Sigmoid colon (tissue), 6 donors: ENCODE measurements at regions not wholly inside any gene's neighbourhood (a gene's known extent, or its start where the extent isn't known, plus 50 kb on each side); places are given as distances from the start of the nearest gene placed in this dataset.

Experiments used
- DNase-seq: peaks from one replicate; pipeline ENCODE4 v3.0.0-alpha.2; 2019
- H3K27ac ChIP-seq, 4 donors: fragments of 200-600 bp; sonication (generic); one replicate each; pipeline ENCODE4 v1.5.1; 2016 to 2019; ENCODE audit warnings: mild to moderate bottlenecking in 1 of 4
- H3K27me3 ChIP-seq, 3 donors: fragments of 200-600 bp; sonication (generic); one replicate each; pipeline ENCODE4 v1.5.1; 2019; ENCODE audit warnings: mild to moderate bottlenecking in 1 of 3
- H3K36me3 ChIP-seq, 4 donors: fragments of 200-600 bp; sonication (generic); one replicate each; pipeline ENCODE4 v1.5.1; 2016 to 2019
- H3K4me1 ChIP-seq, 4 donors: fragments of 200-600 bp; sonication (generic); one replicate each; pipeline ENCODE4 v1.5.1; 2017 to 2019
- H3K4me3 ChIP-seq, 4 donors: fragments of 200-600 bp; sonication (generic); one replicate each; pipeline ENCODE4 v1.5.1; 2017 to 2019; ENCODE audit warnings: mild to moderate bottlenecking in 2 of 4, moderate library complexity in 1 of 4
- H3K9me3 ChIP-seq, 4 donors: fragments of 200-600 bp in 3 of 4; sonication (generic) in 3 of 4; one replicate each; pipeline versions ENCODE4 v1.5.1 to v1.6.1; 2013 to 2019
- EP300 ChIP-seq, 4 donors: sonication (generic); formaldehyde crosslinking; IDR thresholded peaks; one replicate each; pipeline ENCODE4 v1.6.1; 2017; ENCODE audit warnings: antibody characterized with exemption in 4 of 4
- POLR2A ChIP-seq, 2 donors: fragments of 450-650 bp; IDR thresholded peaks; one replicate each; pipeline ENCODE4 v1.6.1; 2016; ENCODE audit warnings: antibody characterized with exemption in 2 of 2, mild to moderate bottlenecking in 2 of 2, moderate library complexity in 2 of 2
- POLR2AphosphoS5 ChIP-seq, 4 donors: sonication (generic); formaldehyde crosslinking; IDR thresholded peaks; one replicate each; pipeline ENCODE4 v1.6.1; 2017; ENCODE audit warnings: antibody characterized with exemption in 4 of 4
- WGBS, 2 donors: extraction: QIAGEN DNeasy Blood & Tissue Kit; methylation state at CpG; one replicate each; pipeline ENCODE4 v1.1.7; 2013; 5-methylcytosine and 5-hydroxymethylcytosine counted together
- intact Hi-C: fragments of 100-400 bp; cut with DNase I; formaldehyde crosslinking; loops from one replicate; pipeline ENCODE4 v1.15.1; 2023
- TF ChIP-seq, protein P1 (sequence below), 4 experiments: fragments of 450-650 bp in 3 of 4; fragments of 200-600 bp in 1 of 4; IDR thresholded peaks; one replicate each; pipeline ENCODE4 v1.5.1; 2016 to 2019; ENCODE audit warnings: antibody characterized with exemption in 4 of 4, mild to moderate bottlenecking in 3 of 4, moderate library complexity in 2 of 4
- donor health status: healthy with polysubstance abuse.
- donor health status: healthy.

DNA sequence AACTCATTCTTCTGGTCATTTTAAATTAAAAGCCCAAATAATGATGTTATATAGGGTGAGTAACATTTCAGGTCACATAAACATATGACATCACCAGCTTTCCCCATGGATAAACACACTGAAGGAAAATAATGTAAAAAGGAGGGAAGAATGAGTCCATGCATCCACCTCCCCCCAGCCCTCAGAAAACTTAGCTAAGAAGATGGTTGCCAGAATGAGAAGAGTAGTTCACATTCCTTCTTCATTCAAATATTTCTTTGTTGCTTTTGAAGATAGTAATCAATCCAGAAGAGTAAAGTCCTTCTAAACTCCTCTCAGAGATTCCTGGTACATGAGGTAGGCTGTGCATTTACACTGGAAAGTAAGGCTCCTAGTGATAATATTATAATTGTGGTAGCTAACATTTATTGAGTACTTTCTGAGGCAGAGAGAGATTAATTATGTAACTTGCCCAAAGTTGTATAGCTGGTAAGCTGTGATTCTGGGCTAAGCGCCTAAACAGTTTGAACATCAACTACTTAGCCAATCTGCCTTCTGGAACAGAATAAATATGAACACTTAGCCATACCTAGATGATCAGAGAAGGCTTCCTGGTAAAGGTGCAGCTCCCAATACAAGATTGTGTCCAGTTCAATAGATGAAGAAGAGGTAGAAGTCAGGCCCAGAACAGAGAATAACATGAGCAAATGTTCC is 256.7 kb upstream of the FN1 start:
- intact Hi-C loops: no loop called here
- TF ChIP-seq, protein P1, sequence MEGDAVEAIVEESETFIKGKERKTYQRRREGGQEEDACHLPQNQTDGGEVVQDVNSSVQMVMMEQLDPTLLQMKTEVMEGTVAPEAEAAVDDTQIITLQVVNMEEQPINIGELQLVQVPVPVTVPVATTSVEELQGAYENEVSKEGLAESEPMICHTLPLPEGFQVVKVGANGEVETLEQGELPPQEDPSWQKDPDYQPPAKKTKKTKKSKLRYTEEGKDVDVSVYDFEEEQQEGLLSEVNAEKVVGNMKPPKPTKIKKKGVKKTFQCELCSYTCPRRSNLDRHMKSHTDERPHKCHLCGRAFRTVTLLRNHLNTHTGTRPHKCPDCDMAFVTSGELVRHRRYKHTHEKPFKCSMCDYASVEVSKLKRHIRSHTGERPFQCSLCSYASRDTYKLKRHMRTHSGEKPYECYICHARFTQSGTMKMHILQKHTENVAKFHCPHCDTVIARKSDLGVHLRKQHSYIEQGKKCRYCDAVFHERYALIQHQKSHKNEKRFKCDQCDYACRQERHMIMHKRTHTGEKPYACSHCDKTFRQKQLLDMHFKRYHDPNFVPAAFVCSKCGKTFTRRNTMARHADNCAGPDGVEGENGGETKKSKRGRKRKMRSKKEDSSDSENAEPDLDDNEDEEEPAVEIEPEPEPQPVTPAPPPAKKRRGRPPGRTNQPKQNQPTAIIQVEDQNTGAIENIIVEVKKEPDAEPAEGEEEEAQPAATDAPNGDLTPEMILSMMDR (IDR thresholded peaks at IDR 0.05): no peak
- TF ChIP-seq POLR2A (IDR thresholded peaks at IDR 0.05) (no peak), POLR2AphosphoS5 (IDR thresholded peaks at IDR 0.05) (no peak), EP300 (IDR thresholded peaks at IDR 0.05) (no peak)
- no peaks in the 10 kb centered on the region for H3K9me3 ChIP-seq
- WGBS, 2 donors: 89% methylated on average over 1 of the region's 1 CpG
- H3K27me3 ChIP-seq: no peaks in the 10 kb centered on the region
- DNase-seq: no peak
- peak overlapping the region; percentile 51 to 78 (median 74) for H3K27ac ChIP-seq
- peaks cover 0 to 37% (median 32%) of the 10 kb centered on the region in 4 donors for H3K4me1 ChIP-seq
- no peaks in the 10 kb centered on the region for H3K36me3 ChIP-seq
- H3K4me3 ChIP-seq: no peak overlapping the region

DNA sequence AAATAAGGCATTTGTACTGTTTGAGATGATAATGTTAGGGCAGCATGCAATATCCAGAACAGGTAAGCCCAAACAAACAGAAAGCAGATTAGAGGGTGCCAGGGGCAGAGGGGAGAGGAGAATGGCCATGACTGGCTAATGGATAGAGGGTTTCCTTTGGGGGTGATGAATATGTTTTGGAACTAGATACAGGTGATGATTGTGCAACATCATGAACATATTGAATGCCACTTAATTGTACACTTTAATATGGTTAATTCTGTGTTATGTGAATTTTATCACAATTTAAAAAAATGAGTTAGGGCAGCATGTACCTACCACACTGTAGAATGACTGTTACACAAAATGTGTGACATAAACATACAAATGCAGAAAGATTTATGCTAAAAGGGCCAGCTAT is 255.5 kb upstream of the FN1 start:
- Histone ChIP-seq H3K4me1 (peaks cover 0 to 37% (median 28%) of the 10 kb centered on the region in 4 donors), H3K4me3 (no peak overlapping the region), H3K9me3 (no peaks in the 10 kb centered on the region), H3K27me3 (no peaks in the 10 kb centered on the region), H3K36me3 (no peaks in the 10 kb centered on the region), H3K27ac (peak overlapping the region in 3 of 4 donors; percentile 73 to 78 (median 76))
- no peak for TF ChIP-seq POLR2A (IDR thresholded peaks at IDR 0.05)
- no peak for TF ChIP-seq POLR2AphosphoS5 (IDR thresholded peaks at IDR 0.05)
- no peak for TF ChIP-seq EP300 (IDR thresholded peaks at IDR 0.05)
- TF ChIP-seq, protein P1 (IDR thresholded peaks at IDR 0.05): no peak
- no peak for DNase-seq
- intact Hi-C loops: no loop called here

DNA sequence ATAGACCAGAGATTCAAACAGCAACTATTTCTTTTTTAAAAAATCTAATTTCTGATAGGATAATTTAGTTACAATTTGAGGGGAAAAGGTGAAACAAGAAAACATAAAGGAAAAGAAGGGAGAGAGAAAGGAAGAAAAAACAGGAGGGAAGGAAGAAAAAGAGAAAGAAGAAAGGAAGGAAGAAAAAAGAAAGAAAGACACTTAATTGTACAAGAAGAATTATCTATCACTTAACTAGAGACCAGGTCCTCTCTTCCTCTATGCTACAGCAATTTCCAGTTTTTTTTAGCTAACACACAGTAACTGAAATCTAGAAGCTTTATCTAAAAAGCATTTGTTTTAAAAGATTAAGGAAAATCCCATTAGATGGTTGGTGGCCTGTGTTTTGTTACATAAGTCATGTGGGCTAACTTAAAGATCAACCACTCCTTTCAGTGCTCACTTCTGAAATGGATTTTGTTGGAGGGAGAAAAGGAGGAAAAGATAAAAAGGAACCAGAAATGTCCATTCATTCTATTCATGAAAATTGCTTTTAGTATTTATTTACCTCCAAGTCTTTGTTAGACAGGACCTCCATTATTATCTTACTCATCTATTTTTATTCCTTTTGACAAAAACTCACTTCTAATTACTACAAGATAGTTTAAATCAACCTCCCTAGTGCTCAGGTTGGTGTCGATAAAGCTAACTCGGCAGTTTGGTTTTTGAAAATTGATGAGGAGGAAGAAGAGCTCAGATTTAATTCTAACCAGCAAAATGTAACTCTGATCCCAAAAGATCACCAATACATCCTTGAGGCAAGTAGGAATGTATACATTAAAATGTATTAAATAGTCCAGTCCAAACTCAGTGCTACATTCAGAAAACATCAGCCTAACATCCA is 251.5 kb upstream of the FN1 start:
- Histone ChIP-seq H3K4me3 (no peak overlapping the region), H3K36me3 (no peaks in the 10 kb centered on the region), H3K4me1 (peaks cover 0 to 17% (median 10%) of the 10 kb centered on the region in 4 donors), H3K27me3 (no peaks in the 10 kb centered on the region), H3K27ac (no peak overlapping the region), H3K9me3 (no peaks in the 10 kb centered on the region)
- TF ChIP-seq POLR2A (IDR thresholded peaks at IDR 0.05): no peak
- TF ChIP-seq, protein P1 (IDR thresholded peaks at IDR 0.05): no peak
- no peak for TF ChIP-seq EP300 (IDR thresholded peaks at IDR 0.05)
- TF ChIP-seq POLR2AphosphoS5 (IDR thresholded peaks at IDR 0.05): no peak
- intact Hi-C loops: no loop called here
- DNase-seq: no peak
- 97 to 98% methylated on average over 2 of the region's 2 CpGs for WGBS, 2 donors

DNA sequence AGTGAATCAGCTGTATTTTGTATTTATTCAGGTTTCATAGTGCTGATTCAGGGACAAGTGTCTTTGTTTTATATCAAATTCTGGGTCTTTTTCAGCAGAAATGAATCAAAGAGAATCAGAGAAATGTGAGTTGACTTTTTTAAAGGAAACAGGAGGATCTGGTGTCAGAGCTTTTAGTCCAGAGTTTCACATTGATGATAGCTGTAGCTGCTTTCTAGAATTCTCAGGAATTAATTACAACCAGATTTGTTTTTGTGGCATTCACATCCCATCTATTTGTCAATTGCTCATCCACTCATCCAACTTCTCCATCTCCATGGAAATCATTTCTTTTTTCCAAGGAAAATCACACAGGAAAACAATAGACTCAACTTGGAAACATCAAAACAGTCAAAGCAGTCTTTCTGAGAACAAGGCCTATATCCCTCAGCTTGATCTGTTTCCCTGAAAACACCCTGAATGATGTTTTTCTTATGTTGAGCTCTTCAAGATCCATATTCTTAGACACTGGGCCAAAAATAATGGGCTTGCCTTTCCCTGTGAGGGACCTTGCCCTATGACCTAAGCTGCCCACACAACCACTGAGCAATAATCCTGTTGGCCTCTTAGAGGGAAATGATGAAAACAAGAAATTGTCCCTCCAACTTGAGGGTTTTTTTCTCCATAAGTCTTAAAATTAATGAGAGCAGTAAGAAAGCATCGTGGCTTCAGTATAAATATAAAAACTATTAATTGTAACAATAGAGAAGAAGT is 249.5 kb upstream of the FN1 start:
- Histone ChIP-seq H3K4me3 (no peak overlapping the region), H3K36me3 (no peaks in the 10 kb centered on the region), H3K9me3 (no peaks in the 10 kb centered on the region), H3K27me3 (no peaks in the 10 kb centered on the region), H3K27ac (peak overlapping the region in 2 of 4 donors; percentile 16 to 54), H3K4me1 (peaks cover 0 to 8% (median 3%) of the 10 kb centered on the region in 4 donors)
- DNase-seq: no peak
- TF ChIP-seq POLR2AphosphoS5 (IDR thresholded peaks at IDR 0.05): no peak
- TF ChIP-seq, protein P1 (IDR thresholded peaks at IDR 0.05): no peak
- TF ChIP-seq EP300 (IDR thresholded peaks at IDR 0.05): no peak
- TF ChIP-seq POLR2A (IDR thresholded peaks at IDR 0.05): no peak
- intact Hi-C loops: no loop called here
- WGBS, 2 donors: 79 to 91% methylated on average over 1 of the region's 1 CpG
